Hematopoietic multipotent progenitor cell treated with erythropoietin and hydrocortisone succinate and interleukin-3 and kit ligand, for 17 days (in vitro differentiated cells): ENCODE measurements at regions not wholly inside any gene's neighbourhood (a gene's known extent, or its start where the extent isn't known, plus 50 kb on each side); places are given as distances from the start of the nearest gene placed in this dataset.

Experiments
- DNase-seq: peaks from one replicate; pipeline ENCODE4 v3.0.0-alpha.2; 2015; ENCODE audit warnings: low spot score

DNA sequence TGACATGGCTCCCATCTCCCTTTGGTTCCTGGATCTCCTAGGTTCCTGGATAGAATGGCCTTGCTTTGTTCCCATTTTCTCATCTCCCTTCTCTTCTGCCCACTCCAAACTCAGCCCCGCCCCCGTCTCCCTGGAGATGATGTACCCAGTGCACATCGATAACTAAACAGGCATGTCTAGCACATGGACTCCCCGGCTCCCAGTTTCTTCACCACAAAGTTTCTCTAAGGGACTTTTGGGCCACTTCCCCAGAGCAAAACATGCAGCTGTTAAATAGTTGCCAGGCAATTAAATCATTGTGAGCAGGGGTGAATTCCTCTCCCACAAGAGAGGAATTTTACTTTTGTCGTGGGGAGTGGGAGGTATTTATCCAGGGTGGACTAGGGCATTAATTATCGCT is 259.0 kb downstream of the GADD45G start:
- DNase-seq: no peak

DNA sequence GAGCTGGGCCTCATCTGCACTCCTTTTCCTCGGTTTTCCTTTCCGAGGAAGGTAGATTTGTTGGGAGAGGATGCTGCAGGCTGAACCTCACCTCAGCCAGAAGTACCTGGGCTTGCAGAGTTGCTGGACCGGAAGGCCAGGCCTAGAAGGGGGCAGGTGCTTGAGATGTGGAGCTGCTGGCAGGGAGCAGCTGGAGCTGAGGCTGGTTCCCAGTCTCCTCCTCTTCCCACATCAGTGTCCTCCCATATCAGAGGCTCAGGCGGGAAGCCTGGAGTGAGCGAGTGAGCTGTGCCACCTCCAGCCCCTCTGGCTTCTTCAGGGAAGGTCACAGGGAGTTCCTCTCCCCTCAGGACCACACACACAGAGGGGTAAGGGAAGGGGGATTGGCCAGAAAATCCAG is 259.4 kb downstream of the GADD45G start:
- no peak for DNase-seq

DNA sequence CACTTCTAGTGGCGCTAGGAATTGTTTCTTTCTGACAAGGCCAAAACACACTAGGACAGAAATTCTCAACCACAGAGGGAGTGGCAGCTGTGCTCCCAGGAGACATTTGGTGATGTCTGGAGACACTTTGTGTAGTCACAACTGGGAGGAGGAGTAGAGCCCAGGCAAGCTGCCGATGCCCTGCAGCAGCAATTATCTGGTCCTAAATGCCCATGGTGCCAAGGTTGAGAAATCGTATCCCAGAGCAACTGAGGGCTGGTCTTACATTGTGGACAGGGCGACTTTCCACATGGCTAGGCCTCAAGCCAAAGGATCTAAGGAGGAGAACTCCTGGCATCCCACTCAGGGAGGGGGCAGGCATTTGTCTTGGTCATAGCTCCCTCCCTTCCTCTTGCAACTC is 259.9 kb downstream of the GADD45G start:
- DNase-seq: no peak

DNA sequence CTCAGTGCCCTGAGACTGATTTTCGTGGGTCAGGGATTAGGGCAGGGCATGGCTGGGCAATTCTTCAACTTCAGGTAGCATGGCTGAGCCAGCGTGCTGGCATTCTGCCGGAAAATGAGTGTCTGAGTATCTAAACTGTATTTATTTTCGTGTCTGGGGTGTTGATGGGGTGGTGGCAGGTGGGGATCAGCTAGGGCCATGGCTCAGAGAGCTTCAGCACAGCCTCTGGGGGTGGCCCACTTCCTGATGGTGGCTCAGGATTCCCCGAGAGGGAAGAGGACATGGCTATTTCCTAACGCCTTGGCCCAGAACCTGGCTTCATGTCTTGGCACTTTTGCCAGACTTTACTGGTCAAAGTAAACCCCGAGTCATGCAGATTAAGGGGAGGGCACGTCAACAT is 260.5 kb downstream of the GADD45G start:
- no peak for DNase-seq

DNA sequence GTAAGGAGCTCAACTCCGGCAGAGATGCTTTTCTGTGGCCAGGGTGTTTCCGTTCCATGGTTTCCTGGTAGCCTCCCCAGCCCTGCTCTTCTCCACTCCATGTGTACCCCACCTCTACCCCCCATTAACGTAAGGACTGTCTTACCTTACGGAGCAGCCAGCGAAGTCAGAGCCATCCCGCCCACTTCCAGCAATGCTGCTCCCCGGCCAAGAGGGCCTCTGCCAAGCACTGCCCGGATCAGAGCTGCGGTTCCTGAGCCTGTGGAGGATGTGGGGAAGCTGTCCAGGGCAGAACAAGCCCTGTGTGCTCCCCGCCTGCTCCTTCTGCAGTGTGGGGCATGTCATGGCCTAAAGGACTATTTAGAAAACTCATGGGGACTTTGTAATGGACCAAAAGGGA is 261.2 kb downstream of the GADD45G start:
- DNase-seq: no peak

DNA sequence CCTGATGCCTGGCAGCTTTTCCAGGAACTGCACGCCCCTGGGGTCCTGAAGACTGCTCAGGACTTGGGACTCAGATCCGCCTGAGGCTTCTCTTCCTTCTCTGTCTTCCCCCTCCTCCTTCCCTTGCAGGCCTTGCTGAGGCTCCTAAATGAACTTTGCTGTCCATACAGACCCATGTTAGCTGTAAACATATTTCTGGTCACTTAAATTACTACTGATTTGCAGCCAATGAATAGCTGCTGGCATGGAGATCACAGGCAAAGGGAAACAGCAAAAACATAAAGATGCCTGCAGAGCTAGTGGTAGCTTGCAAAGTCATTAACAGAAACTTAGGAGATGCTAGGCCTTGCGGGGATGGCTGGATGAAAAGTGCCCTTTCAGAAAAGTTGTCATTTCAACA is 261.9 kb downstream of the GADD45G start:
- DNase-seq: no peak

DNA sequence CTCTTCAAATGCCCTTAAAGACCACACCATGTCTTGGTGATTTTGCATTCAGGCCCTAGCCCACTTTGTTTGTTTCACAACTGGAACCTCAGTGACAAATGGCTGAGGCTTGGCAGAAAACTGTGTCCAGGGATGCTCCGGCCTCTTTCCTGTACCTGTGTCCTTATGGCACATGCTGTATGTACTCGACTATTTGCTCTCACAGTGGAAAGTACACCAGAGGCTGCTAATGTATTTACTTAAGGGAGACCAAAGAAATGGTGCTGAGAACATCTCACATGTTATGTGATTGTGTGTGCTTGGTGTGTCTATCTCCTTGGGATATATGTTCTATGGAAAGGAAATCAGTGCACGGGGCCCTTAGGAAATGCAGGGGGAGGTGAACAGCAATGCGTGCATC is 263.3 kb downstream of the GADD45G start:
- no peak for DNase-seq

DNA sequence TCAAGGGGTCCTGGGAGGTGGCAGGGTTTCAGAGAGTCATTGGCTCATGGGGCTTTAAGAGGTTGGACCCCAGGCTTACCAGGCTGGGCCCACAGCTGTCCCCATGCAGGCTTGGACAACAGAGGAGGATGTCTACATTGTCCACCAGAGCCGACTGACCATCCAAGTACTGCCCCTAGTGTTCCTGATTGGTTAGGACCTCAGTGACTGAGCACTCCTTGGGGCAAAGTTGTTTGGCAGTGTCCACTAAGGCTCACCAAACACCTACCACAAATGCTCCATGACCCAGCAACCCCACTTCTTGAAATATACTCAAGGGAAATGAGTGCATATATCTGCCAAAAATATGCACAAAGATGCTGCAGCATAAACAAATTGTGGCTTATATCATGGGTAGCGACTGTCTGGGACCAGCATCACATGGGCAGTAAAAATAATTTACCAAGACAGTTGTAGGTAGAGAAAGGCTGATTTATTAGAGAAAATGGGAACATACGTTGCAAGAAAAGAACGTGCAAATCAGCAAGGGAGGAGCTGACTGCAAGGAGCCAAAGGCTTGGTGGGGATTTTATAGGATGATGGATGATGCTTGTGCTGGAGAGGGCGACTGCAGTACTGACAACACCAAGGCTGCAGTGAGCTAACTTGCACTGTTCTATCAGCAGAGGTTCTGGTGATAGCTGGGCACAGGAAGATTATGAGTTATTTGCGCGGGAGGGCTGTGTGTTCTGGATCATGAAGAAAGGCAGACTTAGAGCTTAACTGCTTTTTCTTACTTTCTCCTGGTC is 265.2 kb downstream of the GADD45G start:
- DNase-seq: no peak

DNA sequence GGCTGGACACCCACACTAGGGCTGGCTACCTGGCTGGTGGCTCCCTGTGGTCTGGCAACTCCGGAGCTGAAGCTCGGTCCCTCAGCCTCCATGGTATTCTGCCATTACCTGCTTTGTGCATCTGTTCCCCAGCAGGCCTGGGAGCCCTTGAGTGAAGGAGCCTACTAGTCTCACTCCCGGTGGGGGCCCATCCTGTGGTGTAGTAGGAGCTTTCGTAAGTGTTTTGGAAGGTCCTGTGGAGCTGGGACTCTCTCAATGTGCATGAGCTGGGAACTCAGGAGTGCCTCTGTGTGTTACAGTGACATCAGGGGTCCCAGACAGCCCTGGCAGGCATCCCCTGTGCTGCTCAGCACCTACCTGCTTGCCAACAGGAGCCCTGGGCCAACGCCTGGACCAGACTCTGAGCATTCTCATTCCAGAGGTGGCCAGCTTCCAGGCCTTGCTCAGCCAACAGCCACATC is 267.1 kb downstream of the GADD45G start:
- no peak for DNase-seq

DNA sequence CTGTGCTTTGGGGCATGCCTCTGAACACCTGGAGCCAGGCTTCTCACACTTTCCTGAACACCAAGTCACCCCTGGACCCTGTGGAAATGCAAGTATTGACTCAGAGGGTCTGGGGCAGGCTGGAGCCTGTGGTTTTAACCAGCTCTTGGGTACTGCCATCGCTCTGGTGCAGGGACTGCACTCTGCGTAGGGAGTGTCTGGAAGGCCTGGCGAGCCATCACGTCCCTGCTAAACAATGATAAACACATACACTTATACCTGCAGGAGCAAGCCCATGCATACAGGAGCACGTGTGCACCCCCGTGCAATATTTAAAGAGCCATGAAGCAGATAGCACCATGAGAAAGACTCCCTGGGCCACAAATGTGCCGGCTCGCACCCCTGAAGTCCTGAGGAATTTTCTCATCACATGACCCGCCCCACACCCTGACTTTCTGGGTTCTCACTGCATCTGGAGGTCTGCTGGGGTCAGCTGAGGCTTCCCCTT is 267.7 kb downstream of the GADD45G start:
- no peak for DNase-seq

DNA sequence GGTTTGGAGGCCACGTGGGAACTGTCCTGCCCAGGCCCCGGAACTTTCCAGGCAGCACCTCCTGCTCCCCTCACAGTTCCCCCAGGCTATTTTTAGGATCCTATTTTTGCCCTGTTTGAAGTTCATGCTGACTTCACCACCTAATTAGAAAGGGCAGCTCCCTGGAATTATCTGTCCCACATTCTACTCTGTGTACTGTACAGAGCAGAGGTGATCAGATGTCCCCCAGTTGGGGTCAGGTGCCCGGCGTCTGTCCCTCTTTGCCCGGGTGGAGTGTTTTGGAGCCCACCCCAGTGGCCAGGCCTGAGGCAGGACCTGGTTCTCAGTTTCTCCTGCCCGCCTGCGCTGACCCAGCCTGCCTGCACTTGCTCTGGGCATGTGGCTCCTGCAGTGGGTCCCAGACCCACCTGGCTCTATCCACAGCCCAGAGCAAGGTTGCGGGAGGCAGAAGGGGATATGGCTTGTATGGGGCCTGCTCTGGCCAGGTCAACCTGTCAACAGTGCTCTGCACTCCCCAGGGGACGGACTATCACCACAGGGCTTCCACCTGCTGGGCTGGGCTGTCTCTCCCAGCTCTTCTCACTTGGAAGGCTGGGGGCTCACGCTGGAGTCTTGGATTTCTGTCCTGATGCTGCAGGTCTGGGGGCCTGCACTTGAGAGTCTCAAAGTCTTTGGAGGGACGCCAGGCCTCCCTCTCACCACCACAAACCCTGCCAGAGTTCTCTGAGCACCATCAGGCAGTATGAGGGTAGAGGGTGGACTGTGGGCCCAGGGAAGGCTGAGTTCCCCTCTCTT is 268.3 kb downstream of the GADD45G start:
- DNase-seq: no peak

DNA sequence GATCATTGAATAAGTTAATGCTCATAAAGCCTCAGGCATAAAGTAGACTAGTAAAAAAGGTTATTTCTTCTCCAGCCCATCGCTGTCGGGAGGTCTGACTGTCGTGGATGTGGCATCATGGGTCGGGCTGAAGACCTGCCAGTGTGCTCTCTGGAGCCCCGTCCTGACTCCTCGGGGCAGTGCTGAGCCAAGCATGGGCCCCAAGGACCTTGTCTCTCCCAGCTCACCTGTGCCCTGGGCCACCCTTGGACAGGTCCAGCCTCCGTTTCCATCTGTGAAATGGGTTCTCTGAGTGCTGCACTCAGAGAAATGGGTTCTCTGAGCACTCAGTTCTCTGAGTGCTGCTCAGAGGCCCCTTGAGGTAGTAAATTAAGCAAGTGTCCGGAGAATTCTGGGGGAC is 269.0 kb downstream of the GADD45G start:
- no peak for DNase-seq

DNA sequence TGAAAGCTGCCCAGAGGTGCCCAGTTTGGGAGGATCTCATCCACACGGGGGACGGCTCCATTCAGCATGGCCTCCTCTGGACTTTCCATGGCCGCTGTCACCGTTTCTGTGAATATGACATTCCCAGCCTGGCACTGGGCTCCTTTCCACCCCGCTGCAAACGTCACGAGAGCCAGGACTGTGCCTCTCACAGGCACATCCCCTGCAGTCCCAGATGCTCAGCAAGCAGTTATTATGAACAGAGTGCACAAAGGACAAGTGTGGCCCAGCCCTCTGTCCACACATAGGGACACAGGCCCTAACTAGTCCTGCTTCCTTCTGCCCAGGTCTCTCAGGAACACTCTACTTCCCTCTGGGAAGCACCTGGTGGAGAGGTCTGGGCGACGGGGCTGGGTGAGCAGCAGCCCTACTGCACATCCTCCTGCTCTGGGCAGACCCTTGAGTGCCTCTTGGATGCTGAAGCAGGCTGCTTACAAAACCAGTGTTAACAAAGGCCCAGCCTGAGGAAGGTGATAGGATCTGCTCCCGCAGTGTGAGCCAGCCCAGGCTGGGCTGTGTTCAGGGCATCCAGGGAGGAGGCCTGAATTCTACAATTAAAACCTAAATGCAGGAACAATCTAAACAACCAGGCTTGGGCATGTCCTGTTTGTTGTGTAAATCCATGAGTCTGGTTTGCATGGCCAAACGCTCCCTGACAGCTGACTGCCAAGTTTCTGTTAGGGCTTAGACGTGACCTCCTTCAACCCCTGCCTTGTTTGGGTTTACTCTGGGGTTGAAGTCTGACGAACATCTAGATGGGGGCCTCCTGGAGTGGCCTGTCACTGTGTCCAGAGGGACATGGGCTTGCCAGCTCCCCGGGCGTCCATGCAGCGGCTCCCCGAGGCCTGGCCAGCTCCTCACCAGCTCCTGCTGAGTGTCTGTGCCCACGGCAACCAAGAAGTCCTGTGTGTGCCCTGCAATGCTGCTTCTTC is 269.8 kb downstream of the GADD45G start:
- no peak for DNase-seq

DNA sequence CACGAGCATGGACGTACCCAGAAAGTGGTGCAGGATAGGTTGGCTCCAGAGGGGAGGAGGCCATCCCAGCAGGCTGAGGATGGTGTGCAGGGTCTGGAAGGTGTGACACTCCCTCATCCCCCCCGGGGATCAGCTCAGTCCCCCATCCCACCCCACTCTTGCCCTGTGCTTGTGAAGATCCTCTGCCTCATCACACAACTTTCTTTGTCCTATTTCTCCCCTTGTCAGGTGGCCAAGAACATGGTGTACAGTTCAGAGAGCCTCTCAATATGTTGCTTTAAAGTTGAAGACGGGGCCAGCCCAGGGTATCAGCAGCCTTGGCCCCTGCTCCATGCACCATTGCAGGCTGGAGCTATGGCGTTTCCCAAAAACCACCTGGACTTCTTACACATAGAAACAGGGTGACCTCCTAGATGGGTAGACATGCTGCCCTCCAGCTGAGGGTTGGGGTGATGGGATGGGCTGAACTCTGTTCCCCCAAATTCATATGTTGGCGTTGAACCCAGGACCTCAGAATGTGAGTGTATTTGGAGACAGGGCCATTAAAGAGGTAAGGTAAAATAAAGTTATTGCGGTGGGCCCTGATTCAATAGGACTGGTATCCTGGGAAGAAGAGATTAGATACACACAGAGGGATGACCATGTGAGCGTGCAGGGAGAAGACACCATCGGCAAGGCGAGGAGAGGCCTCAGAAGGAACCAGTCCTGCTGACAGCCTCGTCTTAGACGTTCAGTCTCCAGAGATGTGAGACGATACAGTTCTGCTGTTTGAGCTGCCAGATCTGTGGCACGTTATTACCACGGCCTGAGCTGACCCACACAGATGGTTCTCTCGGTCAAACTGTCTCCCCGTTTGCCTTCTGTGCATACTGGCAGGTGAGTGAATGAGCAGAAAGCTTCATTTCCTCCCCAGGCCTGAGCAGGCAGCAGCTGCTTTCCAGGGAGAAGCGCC is 272.5 kb downstream of the GADD45G start:
- DNase-seq: no peak

DNA sequence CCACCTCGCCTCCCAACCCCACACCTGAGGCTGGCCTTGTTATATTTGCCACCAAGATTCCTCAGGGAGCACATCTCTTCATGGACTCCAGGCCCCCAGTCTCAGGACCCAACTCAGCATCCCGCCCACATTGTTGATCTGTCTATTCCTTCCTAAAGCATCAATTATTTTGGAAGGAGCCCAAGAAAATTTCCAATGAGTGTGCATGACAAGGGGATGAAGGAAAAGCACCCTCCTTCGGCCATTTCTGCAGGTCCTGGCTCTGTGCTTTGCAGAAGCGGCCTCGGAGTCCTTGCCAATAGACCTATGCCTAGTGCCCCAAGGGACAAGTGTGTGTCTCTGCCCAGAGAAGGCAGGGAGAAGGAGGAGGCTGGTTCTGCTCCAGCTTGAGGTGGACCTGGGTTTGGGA is 273.2 kb downstream of the GADD45G start:
- no peak for DNase-seq

DNA sequence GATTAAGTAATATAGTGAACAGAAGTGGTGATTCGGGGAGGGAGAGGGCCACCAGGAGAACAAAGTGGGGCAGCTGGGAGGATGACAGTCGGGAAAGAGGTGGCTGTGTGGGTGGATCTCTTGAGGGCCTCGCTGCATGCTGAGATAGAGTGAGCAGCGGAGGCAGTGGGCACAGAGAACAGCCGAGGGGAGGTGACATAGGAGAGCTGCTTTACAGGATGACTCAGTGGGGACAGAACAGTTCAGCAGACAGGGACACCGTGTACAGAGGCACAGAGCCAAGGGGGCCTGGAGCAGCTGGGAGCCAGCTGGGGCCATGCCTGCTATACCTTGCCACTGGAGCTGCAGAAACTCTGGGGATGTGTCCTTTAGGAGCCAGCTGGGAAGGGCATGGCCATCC is 273.9 kb downstream of the GADD45G start:
- DNase-seq: no peak

DNA sequence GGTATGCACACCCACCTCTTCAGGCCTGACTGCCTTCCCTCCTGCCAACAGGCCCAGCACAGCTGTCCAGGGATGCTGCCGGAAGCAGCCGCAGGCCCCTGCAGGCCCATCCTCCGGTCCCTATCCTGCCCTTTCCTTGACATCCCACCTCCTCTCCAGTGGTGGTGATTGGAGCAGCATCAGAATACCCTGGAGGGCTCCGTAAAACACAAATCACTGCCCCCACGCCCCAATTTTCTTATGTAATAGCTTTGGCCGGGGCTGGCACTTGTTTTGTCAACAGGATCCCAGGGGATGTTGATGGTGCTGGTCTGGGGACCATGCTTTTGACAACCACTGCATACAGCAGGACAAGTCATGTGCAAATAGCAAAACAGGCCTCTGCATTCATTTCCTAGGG is 274.5 kb downstream of the GADD45G start:
- DNase-seq: no peak

DNA sequence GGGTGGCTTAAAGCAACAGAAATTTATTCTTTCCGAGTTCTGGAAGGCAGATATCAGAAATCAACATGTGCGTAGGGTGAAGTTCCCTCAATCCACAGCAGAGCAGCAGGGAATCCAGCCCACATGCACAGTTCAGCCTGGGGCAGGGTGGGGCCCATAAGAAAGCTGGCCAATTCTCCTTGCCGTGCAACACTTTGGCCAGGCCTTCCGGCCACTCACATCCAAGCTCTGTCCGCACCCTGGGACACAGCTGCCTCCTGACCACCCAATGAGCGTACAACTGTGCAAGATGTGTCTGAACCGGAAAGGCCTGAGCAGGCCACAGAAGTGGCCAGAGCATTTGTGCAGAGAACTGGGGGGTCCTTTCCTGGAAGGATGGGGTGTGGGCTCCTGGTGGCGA is 274.9 kb downstream of the GADD45G start:
- no peak for DNase-seq

DNA sequence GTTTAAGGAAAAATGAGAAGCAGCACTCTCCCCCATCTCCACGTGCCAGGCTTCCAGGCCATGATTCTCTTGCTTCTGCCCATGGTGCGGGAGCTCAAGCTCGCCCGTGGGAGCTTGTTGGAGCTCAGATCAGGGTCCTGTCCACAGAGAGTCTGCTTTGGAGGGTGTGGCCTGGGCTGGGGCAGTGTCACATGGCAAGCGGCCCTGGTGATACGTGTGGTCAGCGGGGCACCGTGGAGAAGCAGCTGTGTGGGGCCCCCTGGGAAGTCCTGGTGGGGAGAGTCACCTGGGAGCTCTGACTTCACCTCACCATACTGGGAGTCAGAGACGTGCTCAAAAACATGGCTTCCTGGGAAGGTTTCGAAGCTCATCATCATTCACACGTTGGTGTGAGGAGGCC is 275.3 kb downstream of the GADD45G start:
- no peak for DNase-seq

DNA sequence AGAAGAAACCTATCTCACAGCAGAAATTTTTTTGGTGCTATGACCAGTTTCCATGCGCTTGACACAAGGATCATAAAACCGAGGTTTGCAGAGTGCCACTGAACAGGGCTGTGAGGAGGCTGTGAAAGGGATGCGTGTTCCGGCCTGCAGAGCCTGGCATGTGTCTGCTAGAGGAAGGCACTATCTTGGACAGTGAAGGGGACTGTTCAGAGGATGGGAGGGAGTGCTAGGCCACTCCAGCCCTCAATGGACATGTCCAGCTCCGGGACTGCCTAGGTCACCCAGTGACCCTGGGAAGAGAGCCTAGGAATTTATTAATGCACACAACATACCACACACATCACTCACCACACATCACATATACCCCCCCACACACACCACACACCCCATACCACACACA is 275.9 kb downstream of the GADD45G start:
- no peak for DNase-seq

DNA sequence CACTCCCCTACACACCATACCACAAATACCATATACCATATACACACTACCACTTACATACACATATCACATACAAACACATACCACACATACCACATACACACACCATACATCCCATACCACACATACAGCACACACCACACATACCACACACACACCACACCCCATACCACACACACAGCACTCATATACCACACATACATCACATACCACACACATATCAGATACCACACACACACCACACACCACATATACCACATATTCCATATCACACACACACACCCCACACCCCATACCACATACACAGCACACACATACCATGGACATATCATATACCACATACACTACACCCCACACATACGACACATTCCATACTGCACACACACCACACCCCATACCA is 276.6 kb downstream of the GADD45G start:
- no peak for DNase-seq
